IMR-90 (cell line): ENCODE measurements at regions not wholly inside any gene's neighbourhood (a gene's known extent, or its start where the extent isn't known, plus 50 kb on each side); places are given as distances from the start of the nearest gene placed in this dataset.

Experiments
- ATAC-seq: fragments of 200-7000 bp; cut with Tn5 transposase; 2 replicates; pipeline ENCODE4 v1.9.1; 2020; ENCODE audit warnings: low read depth, mild to moderate bottlenecking, moderate library complexity
- BruUV-seq: library from RNA; stranded (reverse); fragments of 400-500 nt; replicated peaks from 2 replicates; lab custom pipeline; 2021; lab: Mats Ljungman, UMichigan
- CTCF ChIA-PET: fragments of 300-600 bp; formaldehyde crosslinking; extraction: SDS; loops from one replicate; lab custom pipeline; 2021; ENCODE audit warnings: antibody characterized with exemption; lab: Yijun Ruan, JAX
- POLR2A ChIA-PET: fragments of 300-600 bp; sonication (Branson Sonifier 250); formaldehyde crosslinking; loops from one replicate; lab custom pipeline; 2022; ENCODE audit warnings: antibody characterized with exemption; ENCODE audit not compliant: unreplicated experiment; lab: Charles Lee
- DNase-seq: peaks from one replicate; pipeline ENCODE4 v3.0.0; 2013
- H2AFZ ChIP-seq: replicated peaks from 2 replicates; pipeline ENCODE3; 2013; ENCODE audit warnings: low read length, mild to moderate bottlenecking; ENCODE audit not compliant: poor library complexity
- H2AK5ac ChIP-seq: 2 replicates; pipeline ENCODE4 v1.6.1; 2013; ENCODE audit warnings: low read depth, low read length, inconsistent platforms
- H2AK9ac ChIP-seq: replicated peaks from 2 replicates; pipeline ENCODE3; 2013; ENCODE audit warnings: mild to moderate bottlenecking, low read depth, low read length, moderate library complexity; ENCODE audit not compliant: poor library complexity
- H2BK120ac ChIP-seq: 2 replicates; pipeline ENCODE4 v1.6.1; 2013; ENCODE audit warnings: low read depth, low read length, inconsistent platforms
- H2BK15ac ChIP-seq: 3 replicates; pipeline ENCODE4 v1.6.1; 2013; ENCODE audit warnings: low read depth, low read length, inconsistent platforms
- H2BK20ac ChIP-seq: 2 replicates; pipeline ENCODE4 v1.6.1; 2013; ENCODE audit warnings: low read depth, mild to moderate bottlenecking, inconsistent platforms, low read length, moderate library complexity
- H2BK5ac ChIP-seq: 2 replicates; pipeline ENCODE4 v1.6.1; 2013; ENCODE audit warnings: mild to moderate bottlenecking, low read depth, low read length, inconsistent platforms; ENCODE audit not compliant: poor library complexity, severe bottlenecking
- H3K14ac ChIP-seq: replicated peaks from 2 replicates; pipeline ENCODE4 v1.6.1; 2013; ENCODE audit warnings: low read depth, low read length, inconsistent platforms
- H3K18ac ChIP-seq: 2 replicates; pipeline ENCODE4 v1.6.1; 2013; ENCODE audit warnings: low read depth, low read length, control low read depth
- H3K23ac ChIP-seq: 2 replicates; pipeline ENCODE4 v1.6.1; 2013; ENCODE audit warnings: low read depth, low read length, inconsistent platforms
- H3K27ac ChIP-seq: 2 replicates; pipeline ENCODE4 v1.5.1; 2013; ENCODE audit warnings: mild to moderate bottlenecking, control low read depth, low read length; ENCODE audit not compliant: insufficient read depth
- H3K27me3 ChIP-seq: 2 replicates; pipeline ENCODE4 v1.6.1; 2013; ENCODE audit warnings: low read length; ENCODE audit not compliant: control insufficient read depth, insufficient read depth
- H3K36me3 ChIP-seq: 2 replicates; pipeline ENCODE4 v1.6.1; 2013; ENCODE audit warnings: low read length, mixed read lengths; ENCODE audit not compliant: control insufficient read depth, insufficient read depth
- H3K4ac ChIP-seq: 2 replicates; pipeline ENCODE4 v1.6.1; 2013; ENCODE audit warnings: low read depth, low read length, inconsistent platforms
- H3K4me1 ChIP-seq: 2 replicates; pipeline ENCODE4 v1.6.1; 2013; ENCODE audit warnings: low read length, mixed read lengths; ENCODE audit not compliant: control insufficient read depth, insufficient read depth
- H3K4me2 ChIP-seq: 2 replicates; pipeline ENCODE4 v1.6.1; 2013; ENCODE audit warnings: low read depth, mild to moderate bottlenecking, control low read depth, low read length, moderate library complexity
- H3K4me3 ChIP-seq: 2 replicates; pipeline ENCODE4 v1.5.1; 2013; ENCODE audit warnings: low read depth, mild to moderate bottlenecking, control low read depth, low read length, moderate library complexity; ENCODE audit not compliant: insufficient read depth
- H3K56ac ChIP-seq: 2 replicates; pipeline ENCODE4 v1.6.1; 2013; ENCODE audit warnings: low read length, inconsistent platforms; ENCODE audit not compliant: insufficient read depth; ENCODE audit errors: extremely low read depth
- H3K79me1 ChIP-seq, 2 experiments: 2 replicates each; pipeline ENCODE4 v1.6.1; 2013; ENCODE audit warnings: low read length in 2 of 2, inconsistent platforms in 1 of 2, low read depth in 1 of 2
- H3K9ac ChIP-seq: 2 replicates; pipeline ENCODE4 v1.6.1; 2013; ENCODE audit warnings: low read depth, low read length, control low read depth
- H3K9me1 ChIP-seq: 2 replicates; pipeline ENCODE4 v1.6.1; 2013; ENCODE audit warnings: low read length, inconsistent platforms; ENCODE audit not compliant: insufficient read depth
- H3K9me3 ChIP-seq: 2 replicates; pipeline ENCODE4 v1.6.1; 2013; ENCODE audit warnings: low read length; ENCODE audit not compliant: control insufficient read depth, insufficient read depth
- H4K20me1 ChIP-seq: 2 replicates; pipeline ENCODE4 v1.6.1; 2013; ENCODE audit warnings: low read length, inconsistent platforms; ENCODE audit not compliant: insufficient read depth
- H4K5ac ChIP-seq: 2 replicates; pipeline ENCODE4 v1.6.1; 2013; ENCODE audit warnings: mild to moderate bottlenecking, low read depth, low read length, control low read depth
- H4K8ac ChIP-seq, 2 experiments: 2 replicates each; pipeline ENCODE4 v1.6.1; 2013; ENCODE audit warnings: low read depth in 2 of 2, low read length in 2 of 2, control low read depth in 1 of 2, inconsistent platforms in 1 of 2
- H4K91ac ChIP-seq: 2 replicates; pipeline ENCODE4 v1.6.1; 2013; ENCODE audit warnings: low read depth, low read length, inconsistent platforms; ENCODE audit not compliant: insufficient read depth
- MAFK ChIP-seq: IDR thresholded peaks from 2 replicates; pipeline ENCODE4 v1.6.1; 2012; ENCODE audit warnings: low read depth, low read length, improper control_type of control experiment
- RCOR1 ChIP-seq: IDR thresholded peaks from 2 replicates; pipeline ENCODE4 v1.6.1; 2012; ENCODE audit warnings: mild to moderate bottlenecking, low read length, improper control_type of control experiment; ENCODE audit not compliant: insufficient replicate concordance
- RFX5 ChIP-seq: IDR thresholded peaks from 2 replicates; pipeline ENCODE4 v1.8.0; 2012; ENCODE audit warnings: low read depth, mild to moderate bottlenecking, low read length, moderate library complexity
- WGBS, 2 experiments: methylation state at CpG; one replicate each; pipeline versions ENCODE4 v1.1.5 to v1.1.7; 2013; ENCODE audit warnings: missing lambda C conversion rate in 2 of 2; ENCODE audit not compliant: insufficient read length in 1 of 2; ENCODE audit errors: extremely low coverage in 2 of 2; 5-methylcytosine and 5-hydroxymethylcytosine counted together
- dilution Hi-C: fragments of 300-500 bp; cut with HindIII; formaldehyde crosslinking; loops from one replicate; pipeline ENCODE4 v1.14.3; 2018; ENCODE audit warnings: low sequenced_read_pairs; ENCODE audit not compliant: unreplicated experiment
- in situ Hi-C: fragments of 300-500 bp; cut with MboI; formaldehyde crosslinking; loops from 3 replicates; pipeline ENCODE4 v1.14.3; 2019; ENCODE audit warnings: low sequenced_read_pairs, inconsistent platforms, mixed read lengths
- intact Hi-C: fragments of 100-400 bp; cut with micrococcal nuclease; formaldehyde crosslinking; loops from 2 replicates; pipeline ENCODE4 v1.10.0; 2022
- TF ChIP-seq, protein P1 (sequence below): conservative IDR thresholded peaks from 2 replicates; pipeline ENCODE4 v1.5.1; 2012; ENCODE audit warnings: mild to moderate bottlenecking, low read depth, low read length, improper control_type of control experiment
- TF ChIP-seq, protein P2 (sequence below): fragments of 150-350 bp; IDR thresholded peaks from 2 replicates; pipeline ENCODE4 v1.6.1; 2016; ENCODE audit warnings: low read depth, mild to moderate bottlenecking, low read length, moderate library complexity, borderline replicate concordance

DNA sequence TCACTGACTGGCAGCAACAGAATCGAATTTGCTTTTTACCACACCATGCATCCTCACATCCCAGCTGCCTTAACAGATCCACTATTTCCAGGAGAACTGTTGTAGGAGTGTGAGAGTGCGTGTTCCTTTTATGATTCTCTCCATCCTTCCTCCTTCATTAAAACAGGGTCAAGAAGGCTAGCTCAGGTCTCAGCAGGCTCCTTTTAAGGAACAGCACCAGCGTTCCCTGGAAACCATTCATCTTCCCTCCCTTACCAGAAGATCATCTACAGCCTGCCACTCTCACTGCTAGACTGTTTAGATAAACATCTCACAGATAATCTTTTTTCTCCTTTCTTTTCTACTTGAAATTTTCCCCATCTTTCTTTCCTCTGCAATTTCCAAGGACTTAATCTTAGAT lies 1531.9 kb upstream of the CDH8 start:
- CTCF ChIA-PET, result interaction anchor here (1.0 kb wide), 1 partner anchor 15 kb away, joined by 3 read pairs; no protein-coding TSS in a partner anchor
- POLR2A ChIA-PET, result no interaction called here
- no peaks in the 10 kb centered on the region for H4K20me1 ChIP-seq
- no peaks in the 10 kb centered on the region for H3K79me1 ChIP-seq
- no peak overlapping the region for H2BK15ac ChIP-seq
- no TSS peak for BruUV-seq
- H3K56ac ChIP-seq, result no peak overlapping the region
- H3K9me3 ChIP-seq, result no peaks in the 10 kb centered on the region
- H4K91ac ChIP-seq, result no peak overlapping the region
- no peak overlapping the region for H4K5ac ChIP-seq
- no peak overlapping the region for H2BK20ac ChIP-seq
- H2BK120ac ChIP-seq, result no peak overlapping the region
- dilution Hi-C loops, result no loop called here
- H3K4me2 ChIP-seq, result no peak overlapping the region
- H3K18ac ChIP-seq, result no peak overlapping the region
- no peak overlapping the region for H3K14ac ChIP-seq
- H2AK9ac ChIP-seq, result no peak overlapping the region
- no peak overlapping the region for H3K4ac ChIP-seq
- no peaks in the 10 kb centered on the region for H3K9me1 ChIP-seq
- 0% methylated on average over 1 of the region's 3 CpGs; no CpG with 5 or more reads in 1 of the 2 experiments for WGBS, 2 experiments
- no peak overlapping the region for H4K8ac ChIP-seq
- no peak overlapping the region for H3K4me3 ChIP-seq
- no peak overlapping the region for H3K27ac ChIP-seq
- in situ Hi-C loops, result no loop called here
- H3K4me1 ChIP-seq, result no peaks in the 10 kb centered on the region
- no peak overlapping the region for H2BK5ac ChIP-seq
- no peak overlapping the region for H3K23ac ChIP-seq
- H2AFZ ChIP-seq, result no peak overlapping the region
- no peaks in the 10 kb centered on the region for H3K27me3 ChIP-seq
- no peak overlapping the region for H2AK5ac ChIP-seq
- no peaks in the 10 kb centered on the region for H3K36me3 ChIP-seq
- DNase-seq (no peak), ATAC-seq (no peak)
- TF ChIP-seq, protein P1, sequence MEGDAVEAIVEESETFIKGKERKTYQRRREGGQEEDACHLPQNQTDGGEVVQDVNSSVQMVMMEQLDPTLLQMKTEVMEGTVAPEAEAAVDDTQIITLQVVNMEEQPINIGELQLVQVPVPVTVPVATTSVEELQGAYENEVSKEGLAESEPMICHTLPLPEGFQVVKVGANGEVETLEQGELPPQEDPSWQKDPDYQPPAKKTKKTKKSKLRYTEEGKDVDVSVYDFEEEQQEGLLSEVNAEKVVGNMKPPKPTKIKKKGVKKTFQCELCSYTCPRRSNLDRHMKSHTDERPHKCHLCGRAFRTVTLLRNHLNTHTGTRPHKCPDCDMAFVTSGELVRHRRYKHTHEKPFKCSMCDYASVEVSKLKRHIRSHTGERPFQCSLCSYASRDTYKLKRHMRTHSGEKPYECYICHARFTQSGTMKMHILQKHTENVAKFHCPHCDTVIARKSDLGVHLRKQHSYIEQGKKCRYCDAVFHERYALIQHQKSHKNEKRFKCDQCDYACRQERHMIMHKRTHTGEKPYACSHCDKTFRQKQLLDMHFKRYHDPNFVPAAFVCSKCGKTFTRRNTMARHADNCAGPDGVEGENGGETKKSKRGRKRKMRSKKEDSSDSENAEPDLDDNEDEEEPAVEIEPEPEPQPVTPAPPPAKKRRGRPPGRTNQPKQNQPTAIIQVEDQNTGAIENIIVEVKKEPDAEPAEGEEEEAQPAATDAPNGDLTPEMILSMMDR, result no peak
- TF ChIP-seq RFX5, result no peak
- TF ChIP-seq RCOR1, result no peak
- TF ChIP-seq, protein P2, sequence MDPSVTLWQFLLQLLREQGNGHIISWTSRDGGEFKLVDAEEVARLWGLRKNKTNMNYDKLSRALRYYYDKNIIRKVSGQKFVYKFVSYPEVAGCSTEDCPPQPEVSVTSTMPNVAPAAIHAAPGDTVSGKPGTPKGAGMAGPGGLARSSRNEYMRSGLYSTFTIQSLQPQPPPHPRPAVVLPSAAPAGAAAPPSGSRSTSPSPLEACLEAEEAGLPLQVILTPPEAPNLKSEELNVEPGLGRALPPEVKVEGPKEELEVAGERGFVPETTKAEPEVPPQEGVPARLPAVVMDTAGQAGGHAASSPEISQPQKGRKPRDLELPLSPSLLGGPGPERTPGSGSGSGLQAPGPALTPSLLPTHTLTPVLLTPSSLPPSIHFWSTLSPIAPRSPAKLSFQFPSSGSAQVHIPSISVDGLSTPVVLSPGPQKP, result no peak
- no peak for TF ChIP-seq MAFK
- intact Hi-C loops, result no loop called here
- H3K9ac ChIP-seq, result no peak overlapping the region
